Mononuclear cell (primary cell): ENCODE measurements at regions not wholly inside any gene's neighbourhood (a gene's known extent, or its start where the extent isn't known, plus 50 kb on each side); places are given as distances from the start of the nearest gene placed in this dataset.

Source experiments
- H3K27me3 ChIP-seq: 2 replicates; pipeline ENCODE4 v1.6.0; 2011; ENCODE audit warnings: low read length, control low read depth; ENCODE audit not compliant: insufficient read depth
- H3K4me1 ChIP-seq: 2 replicates; pipeline ENCODE4 v1.5.1; 2011; ENCODE audit warnings: mild to moderate bottlenecking, low read length, control low read depth; ENCODE audit not compliant: insufficient read depth
- H3K4me3 ChIP-seq: 2 replicates; pipeline ENCODE4 v1.5.1; 2011; ENCODE audit warnings: mild to moderate bottlenecking, low read length, moderate library complexity
- H3K9me3 ChIP-seq: 2 replicates; pipeline ENCODE4 v1.5.1; 2011; ENCODE audit warnings: low read depth, mild to moderate bottlenecking, control low read depth, low read length

DNA sequence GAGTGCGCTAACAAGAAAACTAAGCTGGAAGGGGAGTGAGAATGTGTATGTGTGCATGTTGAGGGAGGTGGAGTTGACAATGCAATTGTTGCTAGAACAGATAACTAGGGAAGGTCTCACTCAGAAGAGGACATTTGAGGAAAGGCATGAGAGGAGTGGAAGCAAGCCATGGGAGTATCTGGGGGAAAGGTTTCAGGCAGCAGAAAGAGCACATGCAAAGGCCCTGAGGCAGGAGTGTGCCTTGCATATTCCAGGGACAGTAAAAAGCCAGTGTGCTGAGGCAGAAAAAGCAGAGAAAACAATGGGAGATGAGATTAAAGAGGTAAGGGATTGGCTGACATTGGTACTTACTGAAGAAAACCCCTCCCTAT is 149.6 kb upstream of the ADO start:
- Histone ChIP-seq H3K27me3 (no peaks in the 10 kb centered on the region), H3K4me1 (peaks cover 23% of the 10 kb centered on the region), H3K9me3 (no peaks in the 10 kb centered on the region)

GRCh38 chr10:62655337-62655994 is 149.1 kb upstream of the ADO start:
- Histone ChIP-seq H3K4me1 (peaks cover 23% of the 10 kb centered on the region), H3K27me3 (no peaks in the 10 kb centered on the region), H3K9me3 (no peaks in the 10 kb centered on the region), H3K4me3 (no peak overlapping the region)

More for the DNA sequence above, 149.6 kb upstream of the ADO start:
- no peak overlapping the region for H3K4me3 ChIP-seq

GRCh38 chr10:62657244-62657835 is 147.2 kb upstream of the ADO start:
- Histone ChIP-seq H3K4me1 (peaks cover 23% of the 10 kb centered on the region), H3K27me3 (no peaks in the 10 kb centered on the region), H3K4me3 (no peak overlapping the region), H3K9me3 (no peaks in the 10 kb centered on the region)

DNA sequence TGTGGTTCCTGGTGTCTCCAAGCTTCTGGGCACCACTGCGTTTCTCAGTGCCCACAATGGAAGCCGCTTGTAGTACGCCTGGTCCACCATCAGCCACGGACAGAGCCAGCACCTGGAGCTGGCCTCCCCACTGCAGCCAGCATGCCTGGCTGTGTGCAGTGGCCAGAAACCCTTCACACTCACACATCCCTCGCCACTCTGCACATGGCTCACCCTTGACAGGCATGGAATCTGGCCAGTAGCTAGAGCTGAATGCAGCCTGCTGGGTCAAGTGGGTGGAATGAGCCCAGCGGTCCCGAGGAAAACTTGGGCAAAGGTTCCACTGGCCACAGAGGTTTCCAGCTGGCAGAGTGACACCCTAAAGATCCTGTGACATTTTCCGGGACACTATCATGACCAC is 146.0 kb upstream of the ADO start:
- no peaks in the 10 kb centered on the region for H3K27me3 ChIP-seq
- H3K4me3 ChIP-seq, result no peak overlapping the region
- H3K4me1 ChIP-seq, result peaks cover 12% of the 10 kb centered on the region
- no peaks in the 10 kb centered on the region for H3K9me3 ChIP-seq

GRCh38 chr10:62661143-62661542 is 143.4 kb upstream of the ADO start:
- Histone ChIP-seq H3K9me3 (no peaks in the 10 kb centered on the region), H3K4me1 (peaks cover 4% of the 10 kb centered on the region), H3K4me3 (no peak overlapping the region), H3K27me3 (no peaks in the 10 kb centered on the region)

DNA sequence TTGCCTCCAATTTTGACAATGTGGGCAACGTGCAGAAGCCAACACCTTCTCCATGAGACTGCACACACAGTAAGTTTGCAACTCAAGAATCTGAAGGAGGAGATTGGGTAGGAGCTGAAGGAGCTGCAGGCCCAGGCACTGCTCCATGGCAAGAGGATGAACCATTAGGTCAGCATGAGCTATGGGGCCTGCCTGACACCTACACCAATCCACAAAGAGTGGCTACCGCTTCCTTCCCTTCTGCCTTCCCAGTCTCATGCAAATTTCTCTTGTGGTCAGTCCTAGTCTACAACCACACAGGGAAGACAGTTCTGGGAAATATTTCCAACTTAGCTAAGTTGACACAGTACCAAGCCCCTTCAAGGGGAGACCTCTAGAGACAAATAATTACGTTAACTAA is 142.0 kb upstream of the ADO start:
- H3K4me1 ChIP-seq, result peaks cover 4% of the 10 kb centered on the region
- H3K4me3 ChIP-seq, result no peak overlapping the region
- H3K9me3 ChIP-seq, result no peaks in the 10 kb centered on the region
- no peaks in the 10 kb centered on the region for H3K27me3 ChIP-seq

DNA sequence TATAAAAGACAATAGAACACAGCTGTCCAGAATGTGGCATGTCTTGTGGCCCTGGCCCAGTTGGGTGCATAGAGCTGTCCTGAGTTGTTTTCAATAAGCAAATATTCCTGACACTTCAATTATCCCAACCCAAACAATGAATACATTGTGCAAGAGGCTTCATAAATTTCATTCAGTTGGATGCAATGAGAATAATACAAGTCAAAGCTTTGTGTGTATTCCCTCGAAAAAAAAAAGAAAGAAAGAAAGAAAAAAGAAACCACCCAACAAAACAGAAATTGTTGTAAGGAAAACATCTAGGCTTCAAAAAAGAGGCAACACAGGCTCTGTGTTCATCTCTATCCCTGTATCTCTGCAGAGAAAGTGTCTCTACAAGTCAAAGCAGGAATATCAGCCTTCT is 138.7 kb upstream of the ADO start:
- Histone ChIP-seq H3K4me1 (peaks cover 14% of the 10 kb centered on the region), H3K4me3 (no peak overlapping the region), H3K27me3 (no peaks in the 10 kb centered on the region), H3K9me3 (no peaks in the 10 kb centered on the region)

GRCh38 chr10:62666275-62666674 is 138.2 kb upstream of the ADO start:
- Histone ChIP-seq H3K27me3 (no peaks in the 10 kb centered on the region), H3K4me1 (peaks cover 14% of the 10 kb centered on the region), H3K4me3 (no peak overlapping the region), H3K9me3 (no peaks in the 10 kb centered on the region)

DNA sequence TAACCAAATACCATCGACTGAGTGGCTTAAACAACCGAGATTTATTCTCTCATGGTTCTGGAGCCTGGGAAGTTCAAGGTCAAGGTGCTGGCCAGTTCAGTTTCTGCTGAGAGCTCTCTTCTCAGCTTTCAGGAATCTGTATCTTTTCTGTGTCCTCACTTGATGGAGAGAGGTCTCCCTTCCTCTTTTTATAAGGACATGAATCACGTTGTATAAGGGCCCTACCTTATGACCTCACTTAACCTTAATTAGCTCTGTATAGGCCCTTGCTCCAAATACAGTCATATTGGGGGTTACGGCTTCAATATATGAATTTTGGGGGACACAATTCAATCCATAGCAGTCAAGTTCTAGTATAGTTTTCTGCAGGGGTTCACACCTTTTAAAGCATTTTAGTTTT is 135.2 kb upstream of the ADO start:
- no peaks in the 10 kb centered on the region for H3K27me3 ChIP-seq
- H3K4me3 ChIP-seq, result no peak overlapping the region
- no peaks in the 10 kb centered on the region for H3K9me3 ChIP-seq
- H3K4me1 ChIP-seq, result peaks cover 14% of the 10 kb centered on the region

DNA sequence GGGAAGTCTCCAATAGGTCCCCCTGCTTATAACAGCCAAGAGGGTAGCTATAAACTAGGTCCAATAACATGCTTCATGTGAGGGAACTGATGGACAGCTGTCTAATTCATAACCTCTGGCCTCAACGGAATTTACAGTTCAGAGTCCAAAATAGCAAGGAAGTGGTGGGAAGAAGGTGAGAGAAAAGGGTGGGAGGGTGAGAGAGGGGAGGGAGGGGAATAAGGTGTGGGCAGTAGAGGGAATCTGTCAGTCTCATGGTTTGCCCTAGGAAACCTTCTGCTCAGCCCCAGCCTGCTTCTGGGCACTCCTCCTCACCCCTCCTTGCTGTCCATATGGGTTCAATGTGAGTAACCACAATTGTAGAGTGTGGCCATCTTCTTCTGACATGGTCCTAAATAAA is 133.4 kb upstream of the ADO start:
- H3K9me3 ChIP-seq, result no peaks in the 10 kb centered on the region
- no peaks in the 10 kb centered on the region for H3K27me3 ChIP-seq
- H3K4me1 ChIP-seq, result peaks cover 11% of the 10 kb centered on the region
- H3K4me3 ChIP-seq, result no peak overlapping the region

- Histone ChIP-seq H3K4me3 (no peak overlapping the region), H3K9me3 (no peaks in the 10 kb centered on the region), H3K4me1 (peaks cover 18% of the 10 kb centered on the region), H3K27me3 (no peaks in the 10 kb centered on the region)
These were observed 123.1 kb upstream of the ADO start for GRCh38 chr10:62681211-62681940.

DNA sequence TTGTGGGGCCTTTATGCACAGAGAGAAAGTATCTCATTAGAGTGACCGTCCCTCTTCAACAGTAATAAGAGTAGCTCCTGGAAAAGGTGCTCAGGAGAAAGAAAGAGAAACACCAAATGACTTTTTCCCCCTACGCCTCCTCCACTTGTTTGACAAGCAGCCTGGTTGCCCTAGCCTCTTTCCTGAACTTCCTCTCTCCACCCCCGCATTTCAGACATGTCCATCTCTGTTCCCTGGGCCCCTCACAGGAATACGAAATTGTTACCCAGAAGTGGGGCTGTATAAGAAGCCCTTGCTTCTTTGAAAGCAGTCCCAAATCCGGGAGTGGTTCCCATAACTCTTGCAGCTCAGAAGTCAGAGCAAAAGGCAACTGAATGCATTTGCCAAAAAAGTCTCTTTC is 119.6 kb upstream of the ADO start:
- H3K4me3 ChIP-seq, result no peak overlapping the region
- H3K4me1 ChIP-seq, result peaks cover 29% of the 10 kb centered on the region
- no peaks in the 10 kb centered on the region for H3K9me3 ChIP-seq
- H3K27me3 ChIP-seq, result no peaks in the 10 kb centered on the region

GRCh38 chr10:62687230-62687748 is 117.2 kb upstream of the ADO start:
- peaks cover 31% of the 10 kb centered on the region for H3K4me1 ChIP-seq
- no peaks in the 10 kb centered on the region for H3K9me3 ChIP-seq
- H3K27me3 ChIP-seq, result no peaks in the 10 kb centered on the region
- no peak overlapping the region for H3K4me3 ChIP-seq

DNA sequence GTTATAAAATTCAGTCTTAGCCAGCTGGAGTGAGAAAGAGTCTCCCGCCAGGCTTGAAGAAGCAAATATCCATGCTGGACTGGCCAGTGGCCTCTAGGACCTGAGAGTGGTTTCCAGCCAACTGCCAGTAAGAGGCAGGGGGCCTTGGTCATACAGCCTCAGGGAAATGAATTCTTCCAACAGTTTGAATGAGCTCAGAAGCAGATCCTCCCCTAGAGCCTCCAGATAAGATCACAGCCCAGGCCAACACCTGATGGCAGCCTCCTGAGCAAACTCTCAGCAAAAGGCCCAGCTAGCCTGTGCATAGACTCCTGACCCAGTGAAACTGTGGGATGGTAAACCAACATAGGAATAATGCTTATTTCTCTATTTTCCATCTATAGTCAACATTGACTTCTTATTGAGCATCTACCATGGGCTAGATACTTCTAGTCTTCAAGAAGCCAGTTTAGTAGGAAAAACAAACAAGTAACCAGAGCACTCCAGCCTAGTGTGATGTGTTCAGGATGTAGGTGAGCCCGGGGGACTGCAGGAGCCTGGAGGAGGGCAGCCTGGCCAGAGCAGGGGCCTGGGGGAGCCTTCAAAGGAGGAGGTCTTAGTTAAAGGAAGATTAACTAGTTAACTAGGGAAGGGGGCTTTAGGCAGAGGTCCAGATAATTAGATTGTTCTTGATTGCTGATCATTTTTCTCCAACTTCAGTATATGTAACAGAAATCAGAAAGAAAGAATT is 115.4 kb upstream of the ADO start:
- Histone ChIP-seq H3K9me3 (no peaks in the 10 kb centered on the region), H3K4me3 (no peak overlapping the region), H3K27me3 (no peaks in the 10 kb centered on the region), H3K4me1 (peaks cover 31% of the 10 kb centered on the region)

DNA sequence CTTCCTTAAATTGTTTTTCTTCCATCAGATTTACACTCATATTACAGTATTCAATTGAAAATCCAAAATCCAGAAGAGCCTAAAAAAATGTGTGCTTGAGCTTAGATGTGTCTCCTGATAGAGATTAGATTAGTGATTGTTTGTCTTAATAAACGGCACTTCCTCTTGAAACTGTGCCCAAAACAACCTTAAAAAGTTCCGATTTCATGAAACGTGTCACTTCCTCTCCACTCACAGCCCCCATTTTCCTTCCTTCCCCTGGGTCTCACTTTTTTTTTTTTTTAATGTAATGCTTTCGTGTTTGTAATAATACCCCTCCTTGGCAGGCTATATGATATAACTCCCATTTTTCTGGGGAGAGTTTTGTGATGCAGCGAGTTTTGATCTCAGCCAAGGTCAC is 114.8 kb upstream of the ADO start:
- H3K4me1 ChIP-seq, result peaks cover 31% of the 10 kb centered on the region
- H3K4me3 ChIP-seq, result no peak overlapping the region

More for the DNA sequence above, 114.8 kb upstream of the ADO start:
- no peaks in the 10 kb centered on the region for H3K27me3 ChIP-seq
- no peaks in the 10 kb centered on the region for H3K9me3 ChIP-seq
